Lower leg skin (tissue), 4 donors: ENCODE measurements at regions not wholly inside any gene's neighbourhood (a gene's known extent, or its start where the extent isn't known, plus 50 kb on each side); places are given as distances from the start of the nearest gene placed in this dataset.

ENCODE experiments used
- DNase-seq, 2 donors: peaks; one replicate each; pipeline ENCODE4 v3.0.0-alpha.2; 2019; ENCODE audit warnings: low spot score in 2 of 2
- H3K4me3 ChIP-seq: fragments of 200-600 bp; sonication (generic); 2 replicates; pipeline ENCODE4 v1.5.1; 2017; ENCODE audit warnings: mild to moderate bottlenecking, low read depth; ENCODE audit not compliant: poor library complexity, severe bottlenecking
- POLR2A ChIP-seq, 2 donors: fragments of 450-650 bp; IDR thresholded peaks; one replicate each; pipeline ENCODE4 v1.6.1; 2016 to 2017; ENCODE audit warnings: antibody characterized with exemption in 2 of 2, mild to moderate bottlenecking in 1 of 2, moderate library complexity in 1 of 2
- WGBS, 2 donors: methylation state at CpG; one replicate each; pipeline ENCODE4 v1.1.5; 2018; 5-methylcytosine and 5-hydroxymethylcytosine counted together
- intact Hi-C: fragments of 100-400 bp; cut with DNase I; formaldehyde crosslinking; loops from one replicate; pipeline ENCODE4 v1.15.0; 2023; ENCODE audit warnings: low total_unique reads
- TF ChIP-seq, protein P1 (sequence below), 3 donors: fragments of 450-650 bp; IDR thresholded peaks; one replicate each; pipeline ENCODE4 v1.5.1; 2016; ENCODE audit warnings: antibody characterized with exemption in 3 of 3, mild to moderate bottlenecking in 3 of 3, moderate library complexity in 2 of 3

DNA sequence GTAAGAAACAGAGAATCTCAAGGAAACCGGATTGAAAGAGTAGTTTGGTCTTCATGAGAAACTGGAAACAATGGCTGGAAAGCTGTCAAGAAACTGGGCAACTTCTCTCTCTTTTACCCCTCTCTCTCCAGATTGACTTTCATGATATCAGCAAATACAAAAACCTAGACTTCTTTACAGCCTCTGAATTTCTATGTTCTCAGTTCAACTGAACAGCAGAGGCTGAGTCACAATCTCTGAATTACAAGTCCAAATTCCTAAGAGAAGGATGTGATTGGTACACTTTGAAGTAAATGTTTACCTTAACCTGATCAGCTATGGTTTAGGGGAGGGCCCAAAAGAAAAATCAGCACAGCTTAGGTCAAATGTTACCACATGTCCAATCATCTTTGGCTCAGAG is 974.9 kb downstream of the RPA4 start:
- DNase-seq = no peak
- 59 to 87% methylated on average over 1 of the region's 1 CpG for WGBS, 2 donors
- intact Hi-C loops = no loop called here
- TF ChIP-seq, protein P1, sequence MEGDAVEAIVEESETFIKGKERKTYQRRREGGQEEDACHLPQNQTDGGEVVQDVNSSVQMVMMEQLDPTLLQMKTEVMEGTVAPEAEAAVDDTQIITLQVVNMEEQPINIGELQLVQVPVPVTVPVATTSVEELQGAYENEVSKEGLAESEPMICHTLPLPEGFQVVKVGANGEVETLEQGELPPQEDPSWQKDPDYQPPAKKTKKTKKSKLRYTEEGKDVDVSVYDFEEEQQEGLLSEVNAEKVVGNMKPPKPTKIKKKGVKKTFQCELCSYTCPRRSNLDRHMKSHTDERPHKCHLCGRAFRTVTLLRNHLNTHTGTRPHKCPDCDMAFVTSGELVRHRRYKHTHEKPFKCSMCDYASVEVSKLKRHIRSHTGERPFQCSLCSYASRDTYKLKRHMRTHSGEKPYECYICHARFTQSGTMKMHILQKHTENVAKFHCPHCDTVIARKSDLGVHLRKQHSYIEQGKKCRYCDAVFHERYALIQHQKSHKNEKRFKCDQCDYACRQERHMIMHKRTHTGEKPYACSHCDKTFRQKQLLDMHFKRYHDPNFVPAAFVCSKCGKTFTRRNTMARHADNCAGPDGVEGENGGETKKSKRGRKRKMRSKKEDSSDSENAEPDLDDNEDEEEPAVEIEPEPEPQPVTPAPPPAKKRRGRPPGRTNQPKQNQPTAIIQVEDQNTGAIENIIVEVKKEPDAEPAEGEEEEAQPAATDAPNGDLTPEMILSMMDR (IDR thresholded peaks at IDR 0.05) = no peak
- TF ChIP-seq POLR2A (IDR thresholded peaks at IDR 0.05) = no peak
- H3K4me3 ChIP-seq = no peak overlapping the region

DNA sequence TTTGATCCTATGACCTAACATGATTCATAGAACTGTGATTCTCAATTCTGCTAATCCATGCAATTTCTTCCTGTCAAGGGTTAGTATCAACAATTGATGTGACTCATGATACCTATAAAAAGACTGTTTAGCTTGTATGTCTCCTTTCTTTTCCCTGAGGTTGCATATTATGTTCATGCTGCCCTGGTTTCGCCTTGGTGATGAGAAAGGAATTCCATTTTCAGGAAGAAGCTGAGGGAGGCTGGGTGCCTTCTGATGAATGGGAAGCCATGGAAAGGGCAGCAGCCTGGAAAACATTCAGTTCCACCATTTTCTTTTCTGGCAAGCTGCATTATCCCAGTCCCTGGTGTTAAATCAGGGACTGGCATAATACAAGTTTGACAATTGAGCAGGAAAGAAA is 976.5 kb downstream of the RPA4 start:
- TF ChIP-seq, protein P1 (IDR thresholded peaks at IDR 0.05) = no peak
- TF ChIP-seq POLR2A (IDR thresholded peaks at IDR 0.05) = no peak
- intact Hi-C loops = no loop called here
- H3K4me3 ChIP-seq = no peak overlapping the region
- DNase-seq = no peak
- 67 to 80% methylated on average over 1 of the region's 1 CpG for WGBS, 2 donors

DNA sequence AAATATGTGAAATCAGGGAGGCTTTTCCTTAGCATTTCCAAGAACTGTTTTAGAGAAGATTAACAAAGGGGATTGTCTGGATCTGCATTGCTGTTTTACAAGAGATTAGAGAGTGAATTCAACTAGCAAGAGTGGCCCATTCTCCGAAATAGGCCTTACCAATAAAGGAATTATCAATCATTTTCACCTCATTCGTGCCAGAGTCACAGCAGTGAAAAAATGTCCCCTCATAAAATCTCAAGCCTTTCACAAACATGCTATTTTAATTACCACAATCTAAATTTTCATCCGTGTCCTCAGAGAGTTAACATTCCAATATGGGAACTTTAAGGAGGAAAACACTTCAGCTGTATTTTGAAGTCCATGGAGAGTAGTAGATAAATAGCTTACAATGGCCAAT is 979.6 kb downstream of the RPA4 start:
- no peak for DNase-seq
- H3K4me3 ChIP-seq = no peak overlapping the region
- intact Hi-C loops = no loop called here
- 61 to 81% methylated on average over 3 of the region's 3 CpGs for WGBS, 2 donors
- no peak for TF ChIP-seq POLR2A (IDR thresholded peaks at IDR 0.05)
- TF ChIP-seq, protein P1 (IDR thresholded peaks at IDR 0.05) = no peak

DNA sequence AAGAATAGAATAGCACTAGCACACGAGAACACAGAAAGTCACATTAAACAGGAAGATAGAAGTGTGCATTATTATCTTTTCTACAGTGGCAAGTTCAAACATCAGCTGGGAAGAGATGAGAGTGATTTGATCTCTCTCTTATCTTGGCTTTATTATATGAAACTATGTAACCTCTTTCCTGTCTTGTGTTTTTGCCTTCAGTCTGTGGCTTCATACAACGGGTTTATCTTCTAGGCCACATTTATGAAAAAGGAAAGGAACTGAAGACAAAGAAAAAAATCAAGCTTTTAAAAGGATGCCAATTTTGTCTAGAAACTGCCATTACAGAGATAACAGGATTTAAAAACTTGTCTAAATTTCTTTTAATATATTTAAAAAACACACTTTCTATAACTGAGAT is 983.6 kb downstream of the RPA4 start:
- DNase-seq = no peak
- TF ChIP-seq POLR2A (IDR thresholded peaks at IDR 0.05) = no peak
- TF ChIP-seq, protein P1 (IDR thresholded peaks at IDR 0.05) = no peak
- WGBS, 2 donors = 61 to 63% methylated on average over 2 of the region's 2 CpGs
- H3K4me3 ChIP-seq = no peak overlapping the region
- intact Hi-C loops = no loop called here

DNA sequence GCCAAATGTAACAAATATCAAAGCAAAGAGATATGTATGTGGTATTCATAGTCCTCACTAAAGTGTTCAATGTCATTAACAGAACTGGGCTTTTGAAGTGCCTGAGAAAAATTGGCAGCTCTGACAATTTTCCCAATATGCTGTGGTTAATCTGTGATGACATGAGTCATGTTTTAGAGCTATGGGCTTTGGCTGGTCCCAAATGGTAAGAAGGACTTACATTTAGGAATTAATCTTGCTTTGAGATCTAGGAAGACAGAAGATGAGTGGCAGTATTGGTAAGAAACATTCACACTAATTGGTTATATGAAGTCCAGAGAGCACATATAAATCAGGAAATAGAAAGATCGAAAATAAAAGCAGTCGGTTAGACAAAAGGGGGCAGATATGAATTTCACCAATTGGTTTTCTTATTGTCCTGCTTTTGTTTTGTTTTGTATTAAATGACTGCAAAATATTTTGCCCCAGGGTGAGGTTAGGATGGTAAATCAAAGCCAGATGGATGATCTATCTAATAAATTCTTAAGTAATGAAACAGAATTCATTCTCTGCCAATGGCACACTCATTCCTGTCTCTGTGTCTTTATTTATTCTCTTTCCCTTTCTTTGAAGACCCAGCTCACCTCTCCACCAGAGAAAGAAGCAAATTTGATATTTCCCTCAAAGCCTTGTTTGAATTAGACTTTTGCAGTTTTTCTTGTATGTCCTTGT is 993.1 kb downstream of the RPA4 start:
- H3K4me3 ChIP-seq = no peak overlapping the region
- WGBS, 2 donors = 51 to 73% methylated on average over 2 of the region's 2 CpGs
- intact Hi-C loops = no loop called here
- no peak for TF ChIP-seq POLR2A (IDR thresholded peaks at IDR 0.05)
- TF ChIP-seq, protein P1 (IDR thresholded peaks at IDR 0.05) = no peak
- no peak for DNase-seq

DNA sequence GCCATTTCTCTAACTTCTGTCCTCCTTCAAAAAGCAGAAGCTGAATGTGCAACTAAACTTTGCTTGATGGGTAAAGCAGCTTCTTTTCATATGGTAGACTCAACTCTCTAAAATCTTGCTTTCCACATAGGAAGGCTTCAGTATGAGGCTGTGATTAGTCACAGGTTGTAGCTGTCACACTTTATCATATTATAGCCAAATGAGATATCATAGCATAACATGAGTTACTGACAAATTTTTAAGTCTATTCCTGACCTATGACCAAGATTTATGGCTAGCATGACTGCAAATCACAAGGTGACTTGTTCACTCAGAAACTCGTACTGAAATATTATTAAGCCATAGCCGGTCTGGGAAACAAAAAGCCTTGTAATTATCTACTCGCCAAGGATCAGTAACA is 998.6 kb downstream of the RPA4 start:
- no peak for TF ChIP-seq POLR2A (IDR thresholded peaks at IDR 0.05)
- TF ChIP-seq, protein P1 (IDR thresholded peaks at IDR 0.05) = no peak
- intact Hi-C loops = no loop called here
- H3K4me3 ChIP-seq = no peak overlapping the region
- WGBS, 2 donors = 30 to 64% methylated on average over 3 of the region's 3 CpGs
- DNase-seq = no peak
